ENCODE measurements at regions not wholly inside any gene's neighbourhood (a gene's known extent, or its start where the extent isn't known, plus 50 kb on each side); places are given as distances from the start of the nearest gene placed in this dataset.

GRCh38 chr13:111955412-111956065, 111.4 kb upstream of the SOX1 start:
- Mint-ChIP-seq H3K36me3 (no peaks in the 10 kb centered on the region), H3K9me3 (no peaks in the 10 kb centered on the region), H3K27ac (no peak overlapping the region), H3K4me3 (no peak overlapping the region), H3K4me1 (ENCODE audit: low read depth in 2 of 2) (no peaks in the 10 kb centered on the region), H3K27me3 (no peaks in the 10 kb centered on the region)
- ATAC-seq (peak in 1 of 2 donors; percentile 12), DNase-seq (ENCODE audit: low spot score) (no peak)

DNA sequence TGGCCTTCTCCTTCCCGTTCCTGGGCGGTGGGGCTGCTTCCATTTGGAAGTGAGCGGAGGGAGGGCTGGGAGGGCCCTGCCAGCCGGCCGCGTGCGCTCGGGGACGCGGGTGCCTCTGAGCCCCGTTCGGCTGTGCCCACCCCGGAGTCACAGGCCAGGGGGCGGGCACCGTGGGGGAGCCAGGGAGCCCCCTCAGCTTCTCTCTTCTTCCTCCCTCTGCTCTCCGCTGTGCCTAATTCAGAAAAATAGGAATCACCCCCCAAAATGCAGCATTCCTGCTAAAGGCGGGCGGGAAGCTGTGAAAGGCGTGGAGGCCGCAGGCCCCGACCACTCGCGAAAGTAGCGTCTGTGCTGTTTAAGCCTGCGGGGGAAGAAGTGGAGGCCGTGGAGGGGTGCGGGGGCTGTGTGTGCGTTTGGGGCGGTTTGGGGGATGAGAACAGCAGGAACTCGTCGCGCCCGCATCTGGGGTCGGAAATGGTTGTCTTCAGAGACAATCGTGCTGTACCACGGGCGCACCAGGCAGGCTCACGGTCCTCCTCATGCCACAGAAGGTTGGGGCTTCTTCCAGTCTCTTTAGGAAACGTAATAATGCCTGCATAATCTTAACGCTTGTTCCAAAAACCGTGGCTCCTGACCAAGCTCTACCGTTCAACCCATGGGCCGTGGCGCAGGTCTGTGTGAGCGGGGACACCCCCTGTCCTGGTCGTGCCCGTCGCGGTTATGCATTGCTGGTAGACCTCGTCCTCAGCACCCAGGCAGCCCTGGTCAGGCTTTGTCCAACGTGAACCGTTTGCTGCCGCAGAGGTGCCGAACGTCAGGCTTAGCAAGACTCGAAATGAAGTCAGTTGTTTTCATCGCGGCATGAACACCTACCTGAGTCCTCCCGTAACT, 110.4 kb upstream of the SOX1 start:
- DNase-seq (ENCODE audit: low spot score) (no peak), ATAC-seq (no peak)
- no peak overlapping the region for H3K27ac Mint-ChIP-seq
- H3K4me1 Mint-ChIP-seq (ENCODE audit: low read depth in 2 of 2): no peaks in the 10 kb centered on the region
- no peaks in the 10 kb centered on the region for H3K27me3 Mint-ChIP-seq
- H3K4me3 Mint-ChIP-seq: no peak overlapping the region
- H3K9me3 Mint-ChIP-seq: no peaks in the 10 kb centered on the region
- no peaks in the 10 kb centered on the region for H3K36me3 Mint-ChIP-seq

GRCh38 chr13:111957913-111958450, 109.0 kb upstream of the SOX1 start:
- Mint-ChIP-seq H3K27ac (no peak overlapping the region), H3K4me3 (no peak overlapping the region), H3K36me3 (no peaks in the 10 kb centered on the region), H3K9me3 (no peaks in the 10 kb centered on the region), H3K4me1 (ENCODE audit: low read depth in 2 of 2) (no peaks in the 10 kb centered on the region), H3K27me3 (no peaks in the 10 kb centered on the region)
- ATAC-seq: no peak
- no peak for DNase-seq (ENCODE audit: low spot score)

DNA sequence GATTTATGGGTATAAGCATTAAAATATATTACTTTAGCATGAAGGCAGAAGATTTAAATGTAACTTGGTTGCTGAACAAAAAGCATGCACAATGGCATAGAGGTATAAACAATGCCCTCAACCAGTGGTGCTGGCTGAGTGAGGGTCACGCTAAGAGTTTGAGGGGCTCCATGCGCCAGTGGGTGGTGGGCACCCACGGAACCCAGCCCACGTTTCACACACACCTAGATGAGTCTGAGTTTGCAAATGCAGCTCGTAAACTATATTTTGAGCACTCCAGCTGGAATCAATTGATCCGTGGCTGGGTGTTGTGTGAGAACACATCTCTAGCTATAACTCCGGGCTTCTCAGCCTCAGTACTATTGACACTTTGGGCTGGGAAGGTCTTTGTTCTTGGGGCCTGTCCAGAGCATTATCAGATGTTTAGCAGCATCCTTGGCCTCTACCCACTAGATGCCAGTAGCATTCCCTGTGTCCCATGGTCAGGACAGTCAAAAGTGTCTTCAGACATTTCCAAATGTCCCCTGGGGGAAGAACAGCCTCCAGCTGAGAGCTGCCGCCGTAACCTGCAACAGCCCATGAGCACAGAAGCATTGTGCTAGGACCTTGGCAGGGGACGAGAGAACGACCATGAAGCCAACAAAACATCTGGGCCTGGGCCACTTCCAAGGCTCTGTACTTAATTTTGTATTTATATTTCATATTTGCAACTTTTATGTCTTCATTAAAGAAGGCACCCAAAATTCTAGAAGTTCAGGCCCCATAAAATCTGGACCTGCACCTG, 108.1 kb upstream of the SOX1 start:
- H3K27ac Mint-ChIP-seq: no peak overlapping the region
- no peak for DNase-seq (ENCODE audit: low spot score)
- no peaks in the 10 kb centered on the region for H3K36me3 Mint-ChIP-seq
- ATAC-seq: no peak
- no peak overlapping the region for H3K4me3 Mint-ChIP-seq
- no peaks in the 10 kb centered on the region for H3K9me3 Mint-ChIP-seq
- no peaks in the 10 kb centered on the region for H3K27me3 Mint-ChIP-seq
- H3K4me1 Mint-ChIP-seq (ENCODE audit: low read depth in 2 of 2): no peaks in the 10 kb centered on the region

GRCh38 chr13:111960152-111960772, 106.7 kb upstream of the SOX1 start:
- H3K36me3 Mint-ChIP-seq: no peaks in the 10 kb centered on the region
- H3K4me3 Mint-ChIP-seq: no peak overlapping the region
- no peaks in the 10 kb centered on the region for H3K27me3 Mint-ChIP-seq
- H3K4me1 Mint-ChIP-seq (ENCODE audit: low read depth in 2 of 2): no peaks in the 10 kb centered on the region
- H3K27ac Mint-ChIP-seq: no peak overlapping the region
- DNase-seq (ENCODE audit: low spot score) (no peak), ATAC-seq (no peak)
- H3K9me3 Mint-ChIP-seq: no peaks in the 10 kb centered on the region

DNA sequence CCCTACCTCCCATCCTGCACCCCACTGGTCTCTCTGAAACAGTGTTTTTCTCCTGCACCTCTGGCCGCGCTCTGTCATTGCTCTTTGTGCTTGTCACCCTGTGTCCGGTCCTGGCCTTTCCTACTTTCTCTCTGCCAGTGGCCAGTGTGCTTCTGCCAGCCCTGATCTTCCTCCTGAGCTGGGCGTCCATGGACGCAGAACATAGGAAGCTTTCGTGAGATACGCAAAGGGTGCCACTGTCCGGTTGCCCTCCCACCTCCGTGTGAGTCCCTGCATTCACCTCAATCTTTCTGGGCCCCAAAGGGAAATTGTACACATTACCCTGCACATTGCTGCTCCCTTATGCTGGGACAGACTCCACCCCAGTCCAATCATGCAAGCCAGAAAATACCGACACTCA, 105.7 kb upstream of the SOX1 start:
- Mint-ChIP-seq H3K4me3 (no peak overlapping the region), H3K4me1 (ENCODE audit: low read depth in 2 of 2) (no peaks in the 10 kb centered on the region), H3K9me3 (no peaks in the 10 kb centered on the region), H3K27me3 (no peaks in the 10 kb centered on the region), H3K27ac (no peak overlapping the region), H3K36me3 (no peaks in the 10 kb centered on the region)
- ATAC-seq: no peak
- no peak for DNase-seq (ENCODE audit: low spot score)

DNA sequence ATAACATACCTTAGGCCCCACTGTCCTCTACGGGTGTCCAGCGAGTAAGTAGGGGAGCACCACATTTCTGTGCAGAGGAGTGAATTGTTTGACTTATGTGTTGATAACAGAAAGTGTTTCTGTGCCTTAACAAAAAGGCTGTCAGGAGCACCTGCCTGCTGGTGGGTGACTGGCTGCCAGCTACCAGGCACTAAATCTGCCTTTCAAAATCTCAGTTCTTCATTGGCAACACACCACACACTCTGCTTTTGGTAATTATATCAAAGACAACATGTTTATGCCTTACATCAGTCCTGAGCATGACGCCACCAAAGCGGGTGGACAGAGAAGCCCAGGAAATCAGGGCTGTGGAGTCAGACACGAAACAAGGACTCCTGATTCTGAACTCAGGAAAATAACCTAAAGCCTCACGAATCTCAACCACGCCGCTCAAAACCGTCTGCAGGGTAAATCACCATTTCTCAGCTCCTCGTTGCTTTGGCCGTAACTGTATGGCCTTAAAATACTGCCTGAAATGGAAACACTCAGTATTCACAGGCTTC, 105.2 kb upstream of the SOX1 start:
- H3K27ac Mint-ChIP-seq: no peak overlapping the region
- no peaks in the 10 kb centered on the region for H3K9me3 Mint-ChIP-seq
- DNase-seq (ENCODE audit: low spot score) (no peak), ATAC-seq (no peak)
- H3K27me3 Mint-ChIP-seq: no peaks in the 10 kb centered on the region
- H3K4me3 Mint-ChIP-seq: no peak overlapping the region
- no peaks in the 10 kb centered on the region for H3K4me1 Mint-ChIP-seq (ENCODE audit: low read depth in 2 of 2)
- H3K36me3 Mint-ChIP-seq: no peaks in the 10 kb centered on the region

- Mint-ChIP-seq H3K36me3 (no peaks in the 10 kb centered on the region), H3K4me1 (ENCODE audit: low read depth in 2 of 2) (no peaks in the 10 kb centered on the region), H3K27ac (no peak overlapping the region), H3K27me3 (peaks cover 2 to 4% of the 10 kb centered on the region in 2 donors), H3K4me3 (no peak overlapping the region), H3K9me3 (no peaks in the 10 kb centered on the region)
- ATAC-seq: peak; percentile 59 to 75
- DNase-seq (ENCODE audit: low spot score): no peak
Measured at GRCh38 chr13:111962431-111962891, 104.5 kb upstream of the SOX1 start.

DNA sequence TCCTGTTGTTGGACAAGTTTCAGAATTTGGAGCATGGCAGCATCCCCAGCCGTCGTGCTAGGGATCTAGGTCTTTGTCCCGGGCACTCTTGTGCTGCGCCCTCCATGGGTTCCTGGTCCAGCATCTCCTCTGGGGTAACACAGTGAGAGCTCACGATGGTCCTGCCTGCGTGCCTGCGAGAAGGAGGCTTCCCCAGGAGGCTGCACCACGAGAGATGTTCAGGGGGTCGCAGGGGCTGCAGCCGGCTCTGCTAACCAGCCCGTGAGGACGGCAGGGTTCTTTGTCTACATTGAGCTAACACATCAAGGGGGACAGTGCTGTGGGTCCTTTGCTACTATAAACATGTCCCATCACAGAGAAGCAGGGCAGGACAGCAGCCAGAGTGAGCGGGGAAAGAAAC, 103.9 kb upstream of the SOX1 start:
- Mint-ChIP-seq H3K27me3 (peaks cover 4 to 8% of the 10 kb centered on the region in 2 donors), H3K27ac (no peak overlapping the region), H3K4me3 (no peak overlapping the region), H3K36me3 (no peaks in the 10 kb centered on the region), H3K4me1 (ENCODE audit: low read depth in 2 of 2) (no peaks in the 10 kb centered on the region), H3K9me3 (no peaks in the 10 kb centered on the region)
- DNase-seq (ENCODE audit: low spot score) (no peak), ATAC-seq (peak in 1 of 2 donors; percentile 31)

- no peak overlapping the region for H3K27ac Mint-ChIP-seq
- DNase-seq (ENCODE audit: low spot score) (no peak), ATAC-seq (no peak)
- peaks cover 4 to 8% of the 10 kb centered on the region in 2 donors for H3K27me3 Mint-ChIP-seq
- H3K4me3 Mint-ChIP-seq: no peak overlapping the region
- no peaks in the 10 kb centered on the region for H3K4me1 Mint-ChIP-seq (ENCODE audit: low read depth in 2 of 2)
- H3K9me3 Mint-ChIP-seq: no peaks in the 10 kb centered on the region
- no peaks in the 10 kb centered on the region for H3K36me3 Mint-ChIP-seq
Measured at GRCh38 chr13:111964411-111965035, 102.4 kb upstream of the SOX1 start.

DNA sequence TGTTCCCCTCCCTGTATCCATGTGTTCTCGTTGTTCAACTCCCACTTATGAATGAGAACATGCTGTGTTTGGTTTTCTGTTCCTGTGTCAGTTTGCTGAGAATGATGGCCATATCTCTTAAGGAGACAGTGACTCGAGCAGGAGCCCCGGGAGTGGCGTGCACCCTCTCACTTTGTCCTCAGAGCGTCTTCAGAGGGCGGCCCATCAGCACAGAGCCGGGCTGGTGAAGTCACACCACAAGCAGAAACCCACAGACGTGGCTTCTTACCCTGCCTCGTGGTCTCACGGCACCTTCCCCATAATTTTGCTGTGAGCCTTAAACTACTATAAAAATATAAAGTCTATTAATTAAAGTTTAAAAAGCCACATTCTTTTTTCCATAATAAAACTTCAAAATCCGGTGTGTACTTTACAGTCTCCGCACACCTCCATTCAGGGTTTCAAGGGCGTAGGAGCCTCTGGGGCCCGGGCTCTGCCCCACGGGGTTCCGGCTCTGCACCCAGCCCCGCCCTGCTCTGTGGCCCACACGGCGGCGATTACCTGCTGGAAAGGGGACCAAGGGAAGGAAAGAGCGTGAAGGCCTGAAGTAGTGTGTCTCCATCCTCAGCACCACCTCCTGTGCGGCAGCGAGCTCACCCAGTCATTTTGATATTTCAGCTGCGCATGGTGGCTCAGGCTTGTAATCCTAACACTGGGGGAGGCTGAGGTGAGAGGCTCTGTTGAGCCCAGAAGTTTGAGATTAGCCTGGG, 101.3 kb upstream of the SOX1 start:
- peaks cover 4 to 8% of the 10 kb centered on the region in 2 donors for H3K27me3 Mint-ChIP-seq
- H3K4me1 Mint-ChIP-seq (ENCODE audit: low read depth in 2 of 2): no peaks in the 10 kb centered on the region
- no peak overlapping the region for H3K27ac Mint-ChIP-seq
- H3K36me3 Mint-ChIP-seq: no peaks in the 10 kb centered on the region
- H3K4me3 Mint-ChIP-seq: no peak overlapping the region
- DNase-seq (ENCODE audit: low spot score): no peak
- no peaks in the 10 kb centered on the region for H3K9me3 Mint-ChIP-seq
- ATAC-seq: no peak

GRCh38 chr13:111966933-111967332, 100.0 kb upstream of the SOX1 start:
- Mint-ChIP-seq H3K4me3 (no peak overlapping the region), H3K27me3 (peaks cover 5 to 10% of the 10 kb centered on the region in 2 donors), H3K9me3 (no peaks in the 10 kb centered on the region), H3K4me1 (ENCODE audit: low read depth in 2 of 2) (no peaks in the 10 kb centered on the region), H3K36me3 (no peaks in the 10 kb centered on the region), H3K27ac (no peak overlapping the region)
- DNase-seq (ENCODE audit: low spot score) (no peak), ATAC-seq (peak in 1 of 2 donors; percentile 13)
